Omental fat pad (tissue), 3 donors: ENCODE measurements at regions not wholly inside any gene's neighbourhood (a gene's known extent, or its start where the extent isn't known, plus 50 kb on each side); places are given as distances from the start of the nearest gene placed in this dataset.

ENCODE experiments used
- ATAC-seq: fragments of 150-250 bp; one replicate; pipeline ENCODE4 v1.9.1; 2016; ENCODE audit warnings: mild to moderate bottlenecking, moderate library complexity; ENCODE audit not compliant: low FRiP score
- DNase-seq: peaks from one replicate; pipeline ENCODE4 v3.0.0-alpha.2; 2019; ENCODE audit warnings: low spot score
- CTCF ChIP-seq, 3 donors: fragments of 450-650 bp; IDR thresholded peaks; one replicate each; pipeline ENCODE4 v1.5.1; 2016 to 2017; ENCODE audit warnings: antibody characterized with exemption in 3 of 3, mild to moderate bottlenecking in 3 of 3, moderate library complexity in 2 of 3

- TF ChIP-seq CTCF (IDR thresholded peaks at IDR 0.05): no peak
Observed at GRCh38 chr2:59301466-59302402, 1060.6 kb upstream of the FANCL start.

GRCh38 chr2:59297816-59298215 is 1056.7 kb upstream of the FANCL start:
- TF ChIP-seq CTCF (IDR thresholded peaks at IDR 0.05): no peak
- ATAC-seq (no peak), DNase-seq (no peak)

More at GRCh38 chr2:59301466-59302402, 1060.6 kb upstream of the FANCL start:
- DNase-seq (no peak), ATAC-seq (peak; percentile 62)

- no peak for TF ChIP-seq CTCF (IDR thresholded peaks at IDR 0.05)
- DNase-seq: no peak
- ATAC-seq: no peak
Observed at GRCh38 chr2:59296279-59296678, 1055.2 kb upstream of the FANCL start.

- TF ChIP-seq CTCF (IDR thresholded peaks at IDR 0.05): no peak
- DNase-seq (no peak), ATAC-seq (no peak)
Observed at GRCh38 chr2:59295524-59296162, 1054.5 kb upstream of the FANCL start.

- no peak for ATAC-seq
- no peak for DNase-seq
- TF ChIP-seq CTCF (IDR thresholded peaks at IDR 0.05): no peak
Observed at GRCh38 chr2:59288771-59289170, 1047.6 kb upstream of the FANCL start.

GRCh38 chr2:59282374-59283057 is 1041.4 kb upstream of the FANCL start:
- DNase-seq: no peak
- no peak for ATAC-seq
- no peak for TF ChIP-seq CTCF (IDR thresholded peaks at IDR 0.05)
